Fibroblast of mammary gland (primary cell): ENCODE measurements at regions not wholly inside any gene's neighbourhood (a gene's known extent, or its start where the extent isn't known, plus 50 kb on each side); places are given as distances from the start of the nearest gene placed in this dataset.
"Not testable (repeated sequence)": the region's sequence is repeated elsewhere in the genome, so short reads cannot be mapped to it uniquely, and the experiment has no call there.

Source experiments
- DNase-seq: peaks from one replicate; pipeline ENCODE4 v3.0.0-alpha.2; 2010; ENCODE audit warnings: low read depth
- H3K4me3 ChIP-seq: 2 replicates; pipeline ENCODE4 v1.5.1; 2011; ENCODE audit warnings: low read depth, mild to moderate bottlenecking, low read length, moderate library complexity; ENCODE audit not compliant: control insufficient read depth
- CTCF ChIP-seq: conservative IDR thresholded peaks from 2 replicates; pipeline ENCODE4 v1.5.1; 2011; ENCODE audit warnings: low read depth, low read length, inconsistent platforms; ENCODE audit not compliant: control insufficient read depth, insufficient read depth

GRCh38 chr16:26983426-26983825 is 83.3 kb upstream of the C16orf82 start:
- no peak overlapping the region for H3K4me3 ChIP-seq
- DNase-seq: peak; percentile 85
- TF ChIP-seq CTCF: no peak

GRCh38 chr16:26985100-26986065 is 81.3 kb upstream of the C16orf82 start:
- DNase-seq: no peak
- no peak for TF ChIP-seq CTCF
- H3K4me3 ChIP-seq: no peak overlapping the region

GRCh38 chr16:26987597-26988010 is 79.1 kb upstream of the C16orf82 start:
- peak; percentile 92 for DNase-seq
- TF ChIP-seq CTCF: no peak
- no peak overlapping the region for H3K4me3 ChIP-seq

- H3K4me3 ChIP-seq: no peak overlapping the region
- TF ChIP-seq CTCF: no peak
- DNase-seq: no peak
Observed at GRCh38 chr16:26988186-26988585, 78.5 kb upstream of the C16orf82 start.

- DNase-seq, H3K4me3 ChIP-seq: not testable (repeated sequence)
Observed at GRCh38 chr16:26990384-26991120, 76.2 kb upstream of the C16orf82 start.

- no peak for DNase-seq
- no peak overlapping the region for H3K4me3 ChIP-seq
- TF ChIP-seq CTCF: no peak
Observed at GRCh38 chr16:26992666-26993349, 73.9 kb upstream of the C16orf82 start.
